K562 (cell line): ENCODE measurements at regions not wholly inside any gene's neighbourhood (a gene's known extent, or its start where the extent isn't known, plus 50 kb on each side); places are given as distances from the start of the nearest gene placed in this dataset.

Experiments
- BRD4 ChIP-seq: fragments of 200-600 bp; sonication (generic); IDR thresholded peaks from 2 replicates; pipeline ENCODE4 v1.6.1; 2017; ENCODE audit warnings: inconsistent platforms
- CEBPZ ChIP-seq: fragments of 150-350 bp; IDR thresholded peaks from 2 replicates; pipeline ENCODE4 v1.6.1; 2014; ENCODE audit warnings: low read depth, mild to moderate bottlenecking, low read length, borderline replicate concordance
- CHD7 ChIP-seq: fragments of 200-600 bp; sonication (generic); IDR thresholded peaks from one replicate; pipeline ENCODE4 v1.6.1; 2012; ENCODE audit warnings: mild to moderate bottlenecking, low read depth, low read length, inconsistent platforms
- PRDM10 ChIP-seq: fragments of 450-650 bp; IDR thresholded peaks from 2 replicates; pipeline ENCODE4 v1.6.1; 2018; ENCODE audit not compliant: partially characterized antibody
- RAD51 ChIP-seq: fragments of 450-650 bp; IDR thresholded peaks from 2 replicates; pipeline ENCODE4 v1.7.1; 2016; ENCODE audit warnings: low read depth, mild to moderate bottlenecking, borderline replicate concordance
- ZNF384 ChIP-seq: IDR thresholded peaks from 2 replicates; pipeline ENCODE4 v1.6.1; 2012; ENCODE audit warnings: low read depth, low read length, improper control_type of control experiment
- ZNF431 ChIP-seq: sonication (generic); formaldehyde crosslinking; IDR thresholded peaks from 2 replicates; pipeline ENCODE4 v1.8.0; 2022; ENCODE audit warnings: mild to moderate bottlenecking, missing genetic modification reagents

GRCh38 chr3:13976469-13976868, 96.6 kb upstream of the WNT7A start (continued):
- TF ChIP-seq CHD7 (no peak), ZNF431 (CRISPR knock-in tag) (no peak), CEBPZ (no peak), ZNF384 (no peak), RAD51 (no peak), PRDM10 (no peak), BRD4 (no peak)
